ENCODE measurements at regions not wholly inside any gene's neighbourhood (a gene's known extent, or its start where the extent isn't known, plus 50 kb on each side); places are given as distances from the start of the nearest gene placed in this dataset.

DNA sequence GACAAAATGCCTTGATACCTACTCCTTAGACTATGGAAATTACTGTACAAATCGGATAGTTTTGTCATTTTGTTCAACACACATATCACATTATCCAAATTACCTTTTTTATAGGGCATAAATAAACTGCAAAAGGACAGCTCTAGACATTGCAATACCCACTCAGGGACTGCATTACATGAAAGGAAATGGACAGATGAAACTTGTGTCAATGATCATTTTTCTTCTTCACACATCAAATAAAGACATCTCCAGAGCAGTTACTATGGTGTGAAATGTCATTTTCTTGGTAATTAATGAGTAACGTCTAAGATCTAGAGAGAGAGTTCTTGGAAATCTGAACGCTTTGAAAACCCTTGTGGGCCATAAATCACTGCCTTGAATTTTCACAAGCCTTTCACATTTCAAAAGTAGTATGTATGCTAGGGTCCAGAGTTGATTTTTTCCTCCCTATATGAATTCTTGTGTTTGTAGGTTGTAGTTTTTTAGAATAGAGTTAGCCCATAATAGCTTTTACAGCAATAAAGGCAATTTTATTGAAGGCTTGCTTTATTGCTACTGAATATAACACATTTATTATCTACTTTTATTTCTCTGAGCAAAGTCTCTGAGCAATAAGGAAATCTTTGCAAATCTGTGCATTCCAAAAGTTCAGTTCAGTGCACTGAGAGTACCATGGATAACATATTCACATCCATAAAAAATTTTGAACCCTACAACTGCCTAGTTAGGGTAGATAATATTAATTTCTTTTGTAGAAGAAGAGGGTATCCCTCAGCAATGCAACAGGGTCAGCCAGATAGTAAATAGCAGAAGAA is 358.0 kb upstream of the PCSK5 start:
- Histone ChIP-seq H3K27ac (ENCODE audit: low read length) (no peak overlapping the region), H3K27me3 (ENCODE audit: control insufficient read depth, insufficient read depth, low read length) (no peaks in the 10 kb centered on the region), H3K9me3 (ENCODE audit: control insufficient read depth, insufficient read depth, low read depth, low read length) (no peaks in the 10 kb centered on the region), H3K4me3 (ENCODE audit: low read depth in 2 of 2, low read length in 2 of 2) (no peak overlapping the region), H3K4me1 (ENCODE audit: control insufficient read depth, insufficient read depth, low read length) (no peaks in the 10 kb centered on the region), H3K36me3 (ENCODE audit: control insufficient read depth, insufficient read depth, low read length) (no peaks in the 10 kb centered on the region)
- ATAC-seq (no peak), DNase-seq (ENCODE audit: low read depth, low spot score) (no peak)
- ChIA-PET CTCF (no interaction called here), POLR2A (no interaction called here)
- intact Hi-C loops (cut with micrococcal nuclease; ENCODE audit: unreplicated experiment) = no loop called here
- BruUV-seq (replicated peaks) = no TSS peak
- in situ Hi-C loops (cut with HindIII; ENCODE audit: low pct_unique_long_range_greater_than_20kb, low sequenced_read_pairs) = no loop called here
- no peak for TF ChIP-seq POLR2AphosphoS5 (IDR thresholded peaks at IDR 0.05; ENCODE audit: low read depth, low read length)

DNA sequence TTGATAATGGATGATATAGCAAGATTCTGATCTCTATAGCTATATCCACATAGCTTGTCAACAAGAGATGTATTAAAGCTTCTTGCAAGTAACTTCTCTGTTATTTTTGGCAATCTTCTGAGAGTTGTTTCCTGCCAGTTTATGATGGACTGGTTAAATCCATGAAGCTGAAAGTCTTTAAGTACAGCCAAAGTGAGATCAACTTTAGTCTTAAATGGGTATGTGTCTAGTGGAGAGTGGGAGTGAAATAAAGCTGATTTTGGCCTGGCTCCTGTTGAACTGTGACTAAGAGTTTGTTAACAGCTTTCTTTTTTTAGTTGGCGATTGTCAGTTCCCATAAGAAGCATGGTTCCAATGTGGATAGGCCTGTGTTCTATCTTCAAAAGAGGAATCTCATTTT is 350.9 kb upstream of the PCSK5 start:
- ATAC-seq (no peak), DNase-seq (ENCODE audit: low read depth, low spot score) (no peak)
- BruUV-seq (replicated peaks) = no TSS peak
- TF ChIP-seq, protein P1, sequence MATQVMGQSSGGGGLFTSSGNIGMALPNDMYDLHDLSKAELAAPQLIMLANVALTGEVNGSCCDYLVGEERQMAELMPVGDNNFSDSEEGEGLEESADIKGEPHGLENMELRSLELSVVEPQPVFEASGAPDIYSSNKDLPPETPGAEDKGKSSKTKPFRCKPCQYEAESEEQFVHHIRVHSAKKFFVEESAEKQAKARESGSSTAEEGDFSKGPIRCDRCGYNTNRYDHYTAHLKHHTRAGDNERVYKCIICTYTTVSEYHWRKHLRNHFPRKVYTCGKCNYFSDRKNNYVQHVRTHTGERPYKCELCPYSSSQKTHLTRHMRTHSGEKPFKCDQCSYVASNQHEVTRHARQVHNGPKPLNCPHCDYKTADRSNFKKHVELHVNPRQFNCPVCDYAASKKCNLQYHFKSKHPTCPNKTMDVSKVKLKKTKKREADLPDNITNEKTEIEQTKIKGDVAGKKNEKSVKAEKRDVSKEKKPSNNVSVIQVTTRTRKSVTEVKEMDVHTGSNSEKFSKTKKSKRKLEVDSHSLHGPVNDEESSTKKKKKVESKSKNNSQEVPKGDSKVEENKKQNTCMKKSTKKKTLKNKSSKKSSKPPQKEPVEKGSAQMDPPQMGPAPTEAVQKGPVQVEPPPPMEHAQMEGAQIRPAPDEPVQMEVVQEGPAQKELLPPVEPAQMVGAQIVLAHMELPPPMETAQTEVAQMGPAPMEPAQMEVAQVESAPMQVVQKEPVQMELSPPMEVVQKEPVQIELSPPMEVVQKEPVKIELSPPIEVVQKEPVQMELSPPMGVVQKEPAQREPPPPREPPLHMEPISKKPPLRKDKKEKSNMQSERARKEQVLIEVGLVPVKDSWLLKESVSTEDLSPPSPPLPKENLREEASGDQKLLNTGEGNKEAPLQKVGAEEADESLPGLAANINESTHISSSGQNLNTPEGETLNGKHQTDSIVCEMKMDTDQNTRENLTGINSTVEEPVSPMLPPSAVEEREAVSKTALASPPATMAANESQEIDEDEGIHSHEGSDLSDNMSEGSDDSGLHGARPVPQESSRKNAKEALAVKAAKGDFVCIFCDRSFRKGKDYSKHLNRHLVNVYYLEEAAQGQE (IDR thresholded peaks at IDR 0.05; ENCODE audit: insufficient read depth in 1 of 2, low read depth in 2 of 2, low read length in 1 of 2) = no peak
- no peak for TF ChIP-seq TCF7L2 (IDR thresholded peaks at IDR 0.05; ENCODE audit: low read depth, low read length)
- TF ChIP-seq SIN3A (IDR thresholded peaks at IDR 0.05; ENCODE audit: borderline replicate concordance, insufficient read depth, low read depth, low read length) = no peak
- no peak for TF ChIP-seq POLR2AphosphoS5 (IDR thresholded peaks at IDR 0.05; ENCODE audit: low read depth, low read length)
- TF ChIP-seq, protein P2, sequence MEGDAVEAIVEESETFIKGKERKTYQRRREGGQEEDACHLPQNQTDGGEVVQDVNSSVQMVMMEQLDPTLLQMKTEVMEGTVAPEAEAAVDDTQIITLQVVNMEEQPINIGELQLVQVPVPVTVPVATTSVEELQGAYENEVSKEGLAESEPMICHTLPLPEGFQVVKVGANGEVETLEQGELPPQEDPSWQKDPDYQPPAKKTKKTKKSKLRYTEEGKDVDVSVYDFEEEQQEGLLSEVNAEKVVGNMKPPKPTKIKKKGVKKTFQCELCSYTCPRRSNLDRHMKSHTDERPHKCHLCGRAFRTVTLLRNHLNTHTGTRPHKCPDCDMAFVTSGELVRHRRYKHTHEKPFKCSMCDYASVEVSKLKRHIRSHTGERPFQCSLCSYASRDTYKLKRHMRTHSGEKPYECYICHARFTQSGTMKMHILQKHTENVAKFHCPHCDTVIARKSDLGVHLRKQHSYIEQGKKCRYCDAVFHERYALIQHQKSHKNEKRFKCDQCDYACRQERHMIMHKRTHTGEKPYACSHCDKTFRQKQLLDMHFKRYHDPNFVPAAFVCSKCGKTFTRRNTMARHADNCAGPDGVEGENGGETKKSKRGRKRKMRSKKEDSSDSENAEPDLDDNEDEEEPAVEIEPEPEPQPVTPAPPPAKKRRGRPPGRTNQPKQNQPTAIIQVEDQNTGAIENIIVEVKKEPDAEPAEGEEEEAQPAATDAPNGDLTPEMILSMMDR (IDR thresholded peaks at IDR 0.05) = no peak
- Histone ChIP-seq H3K27me3 (ENCODE audit: control insufficient read depth, insufficient read depth, low read length) (no peaks in the 10 kb centered on the region), H3K4me3 (ENCODE audit: low read depth in 2 of 2, low read length in 2 of 2) (no peak overlapping the region), H3K4me1 (ENCODE audit: control insufficient read depth, insufficient read depth, low read length) (no peaks in the 10 kb centered on the region), H3K36me3 (ENCODE audit: control insufficient read depth, insufficient read depth, low read length) (no peaks in the 10 kb centered on the region), H3K27ac (ENCODE audit: low read length) (no peak overlapping the region), H3K9me3 (ENCODE audit: control insufficient read depth, insufficient read depth, low read depth, low read length) (no peaks in the 10 kb centered on the region)
- intact Hi-C loops (cut with micrococcal nuclease; ENCODE audit: unreplicated experiment) = no loop called here
- CTCF ChIA-PET = no interaction called here
- in situ Hi-C loops (cut with HindIII; ENCODE audit: low pct_unique_long_range_greater_than_20kb, low sequenced_read_pairs) = no loop called here
- POLR2A ChIA-PET = no interaction called here

DNA sequence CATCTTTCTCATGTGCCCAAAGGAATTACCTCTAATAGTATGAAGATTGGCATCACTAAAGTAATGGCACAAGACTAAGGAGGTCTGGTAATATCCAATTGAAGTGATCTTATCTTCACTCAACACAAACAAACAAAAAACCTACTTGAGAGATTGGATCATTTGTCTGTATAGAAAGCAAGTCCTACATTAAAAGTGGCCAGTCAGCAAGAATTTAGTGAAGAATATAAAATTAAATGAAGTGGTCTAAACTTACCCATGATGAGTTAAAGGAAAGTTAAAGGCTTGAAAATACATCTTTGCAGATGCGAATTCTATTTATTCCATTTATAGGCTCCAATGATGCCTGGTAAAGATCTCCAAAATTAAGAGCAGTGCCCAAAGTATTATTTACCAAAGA is 350.3 kb upstream of the PCSK5 start:
- intact Hi-C loops (cut with micrococcal nuclease; ENCODE audit: unreplicated experiment) = no loop called here
- in situ Hi-C loops (cut with HindIII; ENCODE audit: low pct_unique_long_range_greater_than_20kb, low sequenced_read_pairs) = no loop called here
- TF ChIP-seq, protein P2 (IDR thresholded peaks at IDR 0.05) = no peak
- no peak for TF ChIP-seq POLR2AphosphoS5 (IDR thresholded peaks at IDR 0.05; ENCODE audit: low read depth, low read length)
- TF ChIP-seq SIN3A (IDR thresholded peaks at IDR 0.05; ENCODE audit: borderline replicate concordance, insufficient read depth, low read depth, low read length) = no peak
- TF ChIP-seq TCF7L2 (IDR thresholded peaks at IDR 0.05; ENCODE audit: low read depth, low read length) = no peak
- TF ChIP-seq, protein P1 (IDR thresholded peaks at IDR 0.05; ENCODE audit: insufficient read depth in 1 of 2, low read depth in 2 of 2, low read length in 1 of 2) = no peak
- H3K4me3 ChIP-seq (ENCODE audit: low read depth in 2 of 2, low read length in 2 of 2) = no peak overlapping the region
- no peaks in the 10 kb centered on the region for H3K4me1 ChIP-seq (ENCODE audit: control insufficient read depth, insufficient read depth, low read length)
- no peaks in the 10 kb centered on the region for H3K27me3 ChIP-seq (ENCODE audit: control insufficient read depth, insufficient read depth, low read length)
- H3K27ac ChIP-seq (ENCODE audit: low read length) = no peak overlapping the region
- ChIA-PET CTCF (no interaction called here), POLR2A (no interaction called here)
- DNase-seq (ENCODE audit: low read depth, low spot score) (no peak), ATAC-seq (no peak)
- no TSS peak for BruUV-seq (replicated peaks)
- no peaks in the 10 kb centered on the region for H3K9me3 ChIP-seq (ENCODE audit: control insufficient read depth, insufficient read depth, low read depth, low read length)
- H3K36me3 ChIP-seq (ENCODE audit: control insufficient read depth, insufficient read depth, low read length) = no peaks in the 10 kb centered on the region
